ENCODE measurements at regions not wholly inside any gene's neighbourhood (a gene's known extent, or its start where the extent isn't known, plus 50 kb on each side); places are given as distances from the start of the nearest gene placed in this dataset.

DNA sequence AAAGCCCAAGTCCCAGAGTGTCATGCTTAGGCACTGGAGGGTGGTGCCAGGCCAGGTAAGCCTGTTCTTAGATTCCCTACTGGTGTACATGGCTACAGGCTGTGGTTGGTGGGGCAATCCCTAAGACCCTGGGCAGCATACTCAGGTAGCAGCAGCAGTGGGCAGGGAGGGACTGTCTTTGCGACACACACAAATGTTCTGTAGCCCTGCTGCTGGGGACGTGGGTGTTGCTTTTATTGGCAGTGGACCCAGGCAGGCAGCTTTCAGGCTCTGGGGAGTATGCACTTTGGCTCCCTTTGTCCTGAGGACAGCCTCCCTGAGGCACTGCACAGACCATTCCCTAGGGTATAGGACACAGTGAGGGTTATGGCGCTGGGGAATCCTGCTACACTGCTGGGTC is 137.1 kb upstream of the ADAMTS19 start:
- Histone ChIP-seq H4K20me1 (ENCODE audit: insufficient read depth) (no peaks in the 10 kb centered on the region), H3K36me3 (ENCODE audit: insufficient read depth) (no peaks in the 10 kb centered on the region), H3K27me3 (ENCODE audit: insufficient read depth, low read depth) (no peaks in the 10 kb centered on the region), H3K27ac (no peak overlapping the region), H3K4me1 (ENCODE audit: low read depth, poor library complexity, severe bottlenecking) (no peaks in the 10 kb centered on the region), H3K4me3 (IDR thresholded peaks at IDR 0.05; ENCODE audit: insufficient read depth, low read depth, low read length) (no peak overlapping the region), H3K79me2 (ENCODE audit: insufficient read depth, low read depth) (no peaks in the 10 kb centered on the region), H2AFZ (ENCODE audit: low read depth) (no peak overlapping the region), H3K4me2 (no peak overlapping the region), H3K9ac (no peak overlapping the region)
- TF ChIP-seq, protein P1, sequence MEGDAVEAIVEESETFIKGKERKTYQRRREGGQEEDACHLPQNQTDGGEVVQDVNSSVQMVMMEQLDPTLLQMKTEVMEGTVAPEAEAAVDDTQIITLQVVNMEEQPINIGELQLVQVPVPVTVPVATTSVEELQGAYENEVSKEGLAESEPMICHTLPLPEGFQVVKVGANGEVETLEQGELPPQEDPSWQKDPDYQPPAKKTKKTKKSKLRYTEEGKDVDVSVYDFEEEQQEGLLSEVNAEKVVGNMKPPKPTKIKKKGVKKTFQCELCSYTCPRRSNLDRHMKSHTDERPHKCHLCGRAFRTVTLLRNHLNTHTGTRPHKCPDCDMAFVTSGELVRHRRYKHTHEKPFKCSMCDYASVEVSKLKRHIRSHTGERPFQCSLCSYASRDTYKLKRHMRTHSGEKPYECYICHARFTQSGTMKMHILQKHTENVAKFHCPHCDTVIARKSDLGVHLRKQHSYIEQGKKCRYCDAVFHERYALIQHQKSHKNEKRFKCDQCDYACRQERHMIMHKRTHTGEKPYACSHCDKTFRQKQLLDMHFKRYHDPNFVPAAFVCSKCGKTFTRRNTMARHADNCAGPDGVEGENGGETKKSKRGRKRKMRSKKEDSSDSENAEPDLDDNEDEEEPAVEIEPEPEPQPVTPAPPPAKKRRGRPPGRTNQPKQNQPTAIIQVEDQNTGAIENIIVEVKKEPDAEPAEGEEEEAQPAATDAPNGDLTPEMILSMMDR (conservative IDR thresholded peaks at IDR 0.05; ENCODE audit: low read depth, low read length) = no peak

- Histone ChIP-seq H3K4me2 (no peak overlapping the region), H3K27ac (no peak overlapping the region), H3K4me1 (ENCODE audit: low read depth, poor library complexity, severe bottlenecking) (no peaks in the 10 kb centered on the region), H4K20me1 (ENCODE audit: insufficient read depth) (no peaks in the 10 kb centered on the region), H3K9ac (no peak overlapping the region), H3K27me3 (ENCODE audit: insufficient read depth, low read depth) (no peaks in the 10 kb centered on the region), H3K36me3 (ENCODE audit: insufficient read depth) (no peaks in the 10 kb centered on the region), H2AFZ (ENCODE audit: low read depth) (no peak overlapping the region), H3K4me3 (IDR thresholded peaks at IDR 0.05; ENCODE audit: insufficient read depth, low read depth, low read length) (no peak overlapping the region), H3K79me2 (ENCODE audit: insufficient read depth, low read depth) (no peaks in the 10 kb centered on the region)
- TF ChIP-seq, protein P1 (conservative IDR thresholded peaks at IDR 0.05; ENCODE audit: low read depth, low read length) = no peak
These were observed 118.8 kb upstream of the ADAMTS19 start for GRCh38 chr5:129341306-129341705.

DNA sequence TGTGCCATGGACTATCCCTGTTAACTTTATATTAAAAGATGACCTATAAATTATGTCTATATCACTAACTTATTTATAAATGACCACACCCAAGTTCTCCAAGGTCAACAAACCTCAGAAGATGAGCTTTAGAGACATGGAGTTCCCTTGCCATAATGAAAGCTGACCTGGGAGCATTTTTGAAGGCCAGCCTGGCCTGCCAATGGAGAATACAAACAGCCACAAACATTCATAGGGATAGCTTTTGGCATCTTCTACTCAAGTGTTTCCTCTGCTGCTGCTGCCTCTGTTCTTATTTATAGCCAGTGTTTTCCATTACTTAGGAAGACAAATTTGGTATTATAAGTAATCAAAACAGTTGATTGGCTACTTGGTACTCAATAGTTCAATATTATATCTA is 117.3 kb upstream of the ADAMTS19 start:
- Histone ChIP-seq H2AFZ (ENCODE audit: low read depth) (no peak overlapping the region), H3K4me2 (no peak overlapping the region), H3K27me3 (ENCODE audit: insufficient read depth, low read depth) (no peaks in the 10 kb centered on the region), H3K27ac (no peak overlapping the region), H3K4me1 (ENCODE audit: low read depth, poor library complexity, severe bottlenecking) (no peaks in the 10 kb centered on the region), H4K20me1 (ENCODE audit: insufficient read depth) (no peaks in the 10 kb centered on the region), H3K4me3 (IDR thresholded peaks at IDR 0.05; ENCODE audit: insufficient read depth, low read depth, low read length) (no peak overlapping the region), H3K36me3 (ENCODE audit: insufficient read depth) (no peaks in the 10 kb centered on the region), H3K9ac (no peak overlapping the region), H3K79me2 (ENCODE audit: insufficient read depth, low read depth) (no peaks in the 10 kb centered on the region)
- TF ChIP-seq, protein P1 (conservative IDR thresholded peaks at IDR 0.05; ENCODE audit: low read depth, low read length) = no peak

- Histone ChIP-seq H4K20me1 (ENCODE audit: insufficient read depth) (no peaks in the 10 kb centered on the region), H3K79me2 (ENCODE audit: insufficient read depth, low read depth) (no peaks in the 10 kb centered on the region), H3K4me2 (no peak overlapping the region), H3K9ac (no peak overlapping the region), H2AFZ (ENCODE audit: low read depth) (no peak overlapping the region), H3K27ac (no peak overlapping the region), H3K36me3 (ENCODE audit: insufficient read depth) (no peaks in the 10 kb centered on the region), H3K4me1 (ENCODE audit: low read depth, poor library complexity, severe bottlenecking) (no peaks in the 10 kb centered on the region), H3K27me3 (ENCODE audit: insufficient read depth, low read depth) (no peaks in the 10 kb centered on the region), H3K4me3 (IDR thresholded peaks at IDR 0.05; ENCODE audit: insufficient read depth, low read depth, low read length) (no peak overlapping the region)
- TF ChIP-seq, protein P1 (conservative IDR thresholded peaks at IDR 0.05; ENCODE audit: low read depth, low read length) = no peak
These were observed 114.7 kb upstream of the ADAMTS19 start for GRCh38 chr5:129345213-129345924.

Measured in KMS-11 (cell line).